CD4-positive, alpha-beta T cell treated with Interleukin-15 for 1 hour (primary cell): ENCODE measurements at regions not wholly inside any gene's neighbourhood (a gene's known extent, or its start where the extent isn't known, plus 50 kb on each side); places are given as distances from the start of the nearest gene placed in this dataset.

Experiments used
- DNase-seq: peaks from one replicate; pipeline ENCODE4 v3.0.0-alpha.2; 2020

DNA sequence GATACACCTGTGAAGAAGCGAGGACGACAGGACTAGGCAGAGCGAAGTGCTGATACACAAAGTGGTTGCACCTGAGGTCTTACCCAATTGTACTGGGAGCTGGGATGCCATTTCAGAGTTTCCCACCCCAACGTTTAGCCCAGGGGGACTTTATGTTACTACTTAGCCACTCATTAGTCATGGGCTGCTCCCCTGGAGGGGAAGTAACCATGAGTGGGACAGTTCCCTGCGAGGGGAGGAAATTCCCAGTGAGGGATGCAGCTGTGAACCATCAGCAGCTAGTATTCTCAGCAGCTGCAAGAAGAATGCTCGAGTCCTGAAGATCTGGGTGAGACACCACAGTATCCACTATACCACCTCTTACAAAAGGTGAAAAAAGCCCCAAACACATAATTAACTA lies 93.7 kb upstream of the ACTBL2 start:
- DNase-seq, result no peak

DNA sequence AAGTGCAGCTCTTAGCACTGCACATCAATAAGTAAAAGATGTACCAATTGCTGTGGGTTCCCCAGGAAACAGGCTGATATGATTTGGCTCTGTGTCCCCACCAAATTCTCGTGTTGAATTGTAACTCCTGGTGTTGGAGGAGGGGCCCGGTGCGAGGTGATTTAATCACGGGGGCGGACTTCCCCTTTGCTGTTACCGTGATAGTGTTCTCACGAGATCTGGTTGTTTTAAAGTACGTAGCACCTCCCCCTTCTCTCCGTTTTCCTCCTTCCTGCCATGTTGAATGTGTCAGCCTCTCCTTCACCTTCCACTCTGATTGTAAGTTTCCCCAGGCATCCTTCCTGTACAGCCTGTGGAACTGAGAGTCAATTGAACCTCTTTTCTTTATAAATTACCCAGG lies 93.2 kb upstream of the ACTBL2 start:
- no peak for DNase-seq

DNA sequence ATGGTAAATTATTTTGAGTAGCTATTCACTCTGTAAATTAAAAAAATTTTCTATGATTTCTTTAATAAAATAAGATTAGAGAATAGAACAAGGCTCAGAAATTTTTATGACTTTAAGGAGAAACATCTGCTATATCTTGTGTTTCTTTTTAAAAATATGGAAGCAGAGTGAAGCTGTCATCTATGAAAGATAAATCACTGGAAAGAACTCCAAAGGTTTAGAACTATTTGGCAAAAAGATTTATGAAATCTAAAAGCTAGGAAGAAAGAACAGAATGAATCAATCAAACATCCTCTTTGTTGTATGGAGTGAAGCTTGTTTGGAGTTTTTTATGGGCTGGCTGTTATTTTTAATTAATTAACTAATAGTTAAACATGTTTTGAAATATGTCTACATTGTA lies 89.8 kb upstream of the ACTBL2 start:
- no peak for DNase-seq

DNA sequence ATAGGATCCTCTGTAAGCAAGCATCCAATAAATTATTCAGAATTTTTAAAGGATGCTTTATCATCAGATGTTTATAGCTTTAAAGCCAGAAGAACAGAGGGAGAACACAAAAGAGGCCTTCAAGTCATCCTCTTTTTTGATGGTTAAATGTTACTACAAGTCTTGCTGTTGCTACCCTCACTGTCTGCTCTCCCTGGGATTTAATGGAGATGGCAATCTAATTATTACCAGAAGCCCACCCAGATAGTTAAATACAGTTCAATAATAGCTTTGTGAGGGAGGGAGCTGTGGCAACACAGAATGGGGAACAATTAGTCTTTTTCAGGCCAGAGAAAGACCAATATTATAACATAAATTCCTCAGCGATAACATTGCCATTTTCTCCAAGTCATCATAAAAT lies 87.0 kb upstream of the ACTBL2 start:
- no peak for DNase-seq

DNA sequence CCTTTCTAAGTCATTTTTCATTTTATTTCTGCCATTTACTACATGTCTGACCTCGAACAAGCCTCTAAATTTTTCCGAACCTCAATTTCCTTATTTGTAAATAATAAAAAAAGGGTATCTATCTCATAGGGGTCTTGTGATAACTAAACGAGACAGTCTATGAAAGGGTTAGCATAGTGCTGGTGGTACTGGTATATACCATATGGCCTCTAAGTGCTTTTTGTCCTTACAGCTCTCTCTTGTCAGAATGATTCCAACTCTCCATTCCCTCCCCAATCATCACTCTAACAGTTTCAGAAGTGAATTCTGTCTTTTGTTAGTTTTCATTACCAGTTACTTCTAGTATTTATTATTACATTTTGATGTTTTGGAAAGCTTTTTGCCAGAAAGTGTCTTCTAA lies 85.5 kb upstream of the ACTBL2 start:
- no peak for DNase-seq

DNA sequence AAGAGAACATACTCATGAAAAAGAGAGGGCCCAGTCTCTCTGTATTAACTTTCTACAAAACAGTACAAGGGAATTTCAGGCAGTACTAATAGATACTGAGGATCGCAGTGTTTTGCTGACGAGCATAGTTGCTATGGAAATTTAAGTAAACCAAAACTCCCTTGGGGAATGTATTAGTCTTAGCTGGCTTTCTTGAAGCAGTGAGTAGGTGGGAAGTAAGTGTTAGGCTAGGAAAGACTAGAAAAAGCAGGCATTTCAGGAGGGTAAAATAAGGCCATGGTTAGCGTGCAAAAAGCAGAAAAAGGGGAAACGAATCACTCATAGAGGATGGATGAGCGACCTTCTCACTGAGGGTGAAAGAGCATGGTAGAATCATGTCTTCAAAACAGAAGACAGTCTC lies 84.3 kb upstream of the ACTBL2 start:
- DNase-seq, result no peak

DNA sequence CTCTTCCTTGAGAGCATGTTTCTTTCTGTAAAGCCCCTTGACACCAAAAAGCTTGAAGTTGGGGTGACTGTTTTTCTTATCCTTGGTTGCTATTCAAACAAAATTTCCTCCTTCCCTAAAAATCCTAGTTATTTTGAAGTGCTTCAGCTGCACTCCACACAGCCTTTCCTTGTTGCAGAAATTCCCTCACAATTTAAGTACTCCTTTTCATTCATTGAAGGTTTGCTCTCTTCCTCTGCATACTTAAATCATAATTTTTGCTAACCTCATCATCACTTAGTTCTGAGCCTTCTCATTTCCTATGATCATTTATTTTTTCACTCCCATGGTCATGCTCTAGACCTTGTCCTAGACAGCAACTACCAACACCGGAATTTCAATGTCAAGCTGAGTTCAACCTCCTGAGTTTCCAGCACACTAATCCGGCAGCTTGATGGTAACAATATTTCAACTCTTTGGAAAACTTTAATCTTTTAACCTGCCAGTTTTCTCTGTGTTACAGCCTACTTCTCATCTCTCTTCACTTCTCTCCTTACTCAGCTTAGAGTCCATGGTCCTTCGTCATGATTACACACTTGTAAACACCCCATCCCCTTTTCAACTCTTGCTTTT lies 78.7 kb upstream of the ACTBL2 start:
- no peak for DNase-seq

DNA sequence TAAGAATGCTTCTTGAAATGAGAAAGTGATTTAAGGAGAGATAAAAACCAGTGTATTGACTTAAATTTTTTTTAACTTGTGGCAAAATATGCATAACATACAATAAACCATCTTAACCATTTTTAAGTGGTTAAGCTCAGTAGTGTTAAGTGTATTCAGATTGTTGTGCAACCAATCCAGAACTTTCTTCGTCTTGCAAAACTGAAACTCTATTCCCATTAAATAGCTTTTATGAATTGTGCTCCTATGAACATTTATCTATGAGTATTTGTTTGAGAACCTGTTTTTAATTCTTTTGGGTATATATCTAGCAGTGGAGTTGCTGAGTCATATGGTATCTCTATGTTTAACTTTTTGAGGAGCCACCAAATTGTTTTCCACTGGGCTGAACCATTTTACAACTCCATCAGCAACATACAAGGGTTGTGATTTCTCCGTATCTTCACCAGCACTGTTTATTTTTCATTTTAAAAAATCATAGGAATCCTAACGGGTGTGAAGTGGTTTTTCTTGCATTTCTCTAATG lies 76.6 kb upstream of the ACTBL2 start:
- DNase-seq, result no peak

DNA sequence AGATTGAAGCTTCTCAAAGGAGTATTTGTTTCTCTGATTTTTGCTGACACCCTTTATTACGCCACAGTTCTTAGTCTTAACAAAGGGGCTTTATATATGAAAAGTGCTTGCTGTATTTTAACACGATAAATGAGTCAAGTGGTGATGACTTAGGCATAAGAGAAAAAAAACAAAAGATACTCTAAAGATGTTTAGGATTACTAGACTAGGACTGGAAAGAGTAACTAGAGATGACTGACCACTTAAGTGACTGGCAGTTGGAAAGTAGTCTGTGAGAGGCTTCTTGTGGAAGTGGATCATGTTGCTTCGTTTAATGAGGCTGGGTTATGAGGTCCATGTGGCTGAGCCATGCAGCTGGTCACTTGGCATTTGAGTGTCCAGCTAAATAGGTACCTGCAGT lies 69.4 kb upstream of the ACTBL2 start:
- no peak for DNase-seq

DNA sequence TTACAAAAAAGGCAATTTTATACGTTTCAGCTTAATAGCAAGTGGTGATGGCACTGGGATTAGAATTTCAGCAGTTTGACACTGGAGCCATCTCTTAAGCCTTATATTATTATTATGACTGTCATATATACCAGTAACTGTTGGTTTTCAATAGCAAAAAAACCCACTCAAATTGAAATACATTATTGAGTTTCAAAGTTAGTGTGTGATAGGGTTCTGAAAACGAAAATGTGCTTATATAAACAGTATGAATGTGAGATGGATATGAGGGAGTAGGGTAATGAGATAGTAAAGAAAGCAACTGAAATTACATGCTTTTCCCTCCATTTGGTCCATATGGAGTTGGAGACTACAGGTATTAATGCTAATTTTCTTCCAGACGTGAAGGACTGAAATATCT lies 68.6 kb upstream of the ACTBL2 start:
- DNase-seq, result no peak

DNA sequence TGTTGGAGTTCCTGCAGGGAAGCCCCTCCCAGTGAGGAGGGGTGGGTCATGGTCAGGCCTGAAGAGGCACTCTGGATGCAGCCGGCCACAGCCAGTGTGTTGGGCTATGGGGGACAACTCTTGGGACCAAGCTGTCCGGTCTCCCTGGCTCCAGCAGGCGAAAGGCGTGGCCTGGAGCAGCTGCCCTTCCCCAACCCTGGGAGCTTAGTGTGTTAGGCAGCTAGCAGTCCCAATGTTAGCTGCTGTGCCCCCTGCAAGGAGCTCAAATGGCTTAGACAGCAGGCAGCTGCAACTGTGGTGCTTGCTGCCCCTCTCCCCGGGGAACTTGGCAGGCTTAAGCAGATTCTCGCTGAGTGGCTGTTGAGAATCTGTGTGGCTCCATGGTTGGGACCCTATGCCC lies 67.5 kb upstream of the ACTBL2 start:
- DNase-seq, result no peak

DNA sequence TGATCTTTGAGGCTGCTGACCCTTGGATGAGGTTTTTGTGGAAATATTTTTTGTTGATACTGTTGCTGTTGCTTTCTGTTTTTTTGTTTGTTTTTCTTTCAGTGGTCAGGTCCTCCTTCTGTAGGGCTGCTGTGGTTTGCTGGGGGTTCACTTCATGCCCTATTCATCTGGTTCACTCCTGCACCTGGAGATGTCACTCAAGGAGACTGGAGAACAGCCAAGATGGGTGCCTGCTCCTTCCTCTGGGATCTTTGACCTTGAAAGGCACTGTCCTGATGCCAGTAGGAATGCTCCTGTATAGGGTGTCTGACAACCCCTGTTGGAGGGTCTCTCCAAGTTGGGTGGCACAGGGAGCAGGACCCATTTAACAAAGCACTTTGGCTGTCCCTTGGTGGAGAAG lies 67.0 kb upstream of the ACTBL2 start:
- no peak for DNase-seq

DNA sequence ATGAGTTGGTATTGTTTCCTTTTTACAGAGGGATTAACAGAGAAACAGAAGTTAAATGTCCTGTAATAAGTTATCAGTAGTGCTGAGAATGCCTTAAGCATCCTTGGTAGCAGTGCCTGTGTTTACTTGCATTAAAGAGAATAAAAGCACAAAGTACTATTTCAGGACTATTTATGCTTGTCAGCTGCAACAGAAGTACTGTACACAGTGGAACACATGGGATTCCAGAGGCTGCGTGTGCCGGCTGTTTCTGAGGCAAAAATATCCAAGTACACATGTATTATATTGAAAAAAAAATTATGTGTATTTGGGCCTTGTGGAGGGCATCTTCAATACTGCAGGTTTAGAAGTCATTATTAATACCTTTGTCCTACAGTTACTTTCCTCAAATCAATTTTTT lies 58.2 kb upstream of the ACTBL2 start:
- DNase-seq, result no peak

DNA sequence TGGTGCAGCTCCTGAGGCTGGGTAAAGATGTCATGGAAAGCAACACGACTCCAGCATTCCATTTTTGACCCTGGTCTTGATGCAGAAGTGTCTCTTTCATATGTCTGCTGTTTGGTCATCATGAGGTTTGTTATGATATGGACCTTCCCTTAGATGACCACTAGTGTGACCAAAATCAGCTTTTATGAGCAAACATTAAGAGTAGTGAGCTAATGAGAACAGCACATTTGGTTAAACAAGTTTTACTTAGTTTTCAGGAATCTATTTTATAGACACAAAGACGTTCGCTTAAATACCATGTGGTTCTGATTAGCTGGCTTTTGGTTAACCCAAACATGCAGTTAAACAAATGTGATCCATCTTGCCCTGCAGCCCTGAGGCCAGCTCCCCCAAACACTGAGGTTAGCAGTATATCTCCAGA lies 56.7 kb upstream of the ACTBL2 start:
- DNase-seq, result no peak

DNA sequence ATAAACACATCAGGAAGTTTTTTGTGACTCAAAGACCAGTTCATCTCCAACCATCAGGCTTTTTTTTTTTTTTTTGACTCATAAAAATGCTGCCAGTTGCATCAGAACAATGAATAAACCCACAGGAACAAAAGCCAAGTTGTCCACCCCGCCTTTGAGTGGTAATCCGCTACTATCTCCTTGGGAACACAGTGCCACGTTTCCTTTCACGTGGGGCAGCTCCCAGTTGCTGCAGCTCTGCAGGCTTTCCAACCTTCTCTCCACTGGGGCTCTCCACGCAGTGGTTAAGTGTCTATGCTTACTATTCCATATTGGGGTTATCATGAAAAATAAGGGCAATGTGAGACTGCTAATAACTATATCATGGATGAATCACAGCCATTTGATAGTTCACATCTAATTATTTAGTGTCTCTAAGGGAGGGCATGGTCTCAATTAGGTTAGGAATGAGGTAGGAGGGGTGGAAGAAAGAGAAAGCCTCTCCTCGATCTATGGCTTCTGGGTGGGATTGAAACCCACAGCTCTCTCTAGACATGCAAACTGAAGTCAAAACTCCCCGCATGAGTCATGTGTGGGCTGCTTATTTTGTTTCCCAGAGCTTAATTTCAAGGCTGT lies 55.8 kb upstream of the ACTBL2 start:
- DNase-seq, result no peak

DNA sequence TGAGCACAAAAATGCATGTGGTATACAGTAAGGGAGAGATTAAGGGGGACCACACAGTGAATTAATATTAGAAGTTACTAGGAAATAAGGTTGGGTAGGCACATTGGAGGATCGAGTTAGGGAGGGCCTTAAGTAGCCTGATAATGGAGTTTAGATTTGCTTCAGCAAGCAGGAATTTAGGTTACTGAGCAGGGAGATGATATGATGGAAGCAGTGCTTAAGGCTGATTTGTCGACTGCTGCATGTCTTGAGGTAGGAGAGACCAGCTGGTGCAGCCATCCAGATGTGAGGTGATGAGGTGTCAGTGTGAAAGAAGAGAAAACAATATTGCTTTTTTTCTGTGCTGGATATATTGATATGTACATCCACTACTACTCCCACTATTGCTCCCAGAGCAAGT lies 55.2 kb upstream of the ACTBL2 start:
- no peak for DNase-seq

DNA sequence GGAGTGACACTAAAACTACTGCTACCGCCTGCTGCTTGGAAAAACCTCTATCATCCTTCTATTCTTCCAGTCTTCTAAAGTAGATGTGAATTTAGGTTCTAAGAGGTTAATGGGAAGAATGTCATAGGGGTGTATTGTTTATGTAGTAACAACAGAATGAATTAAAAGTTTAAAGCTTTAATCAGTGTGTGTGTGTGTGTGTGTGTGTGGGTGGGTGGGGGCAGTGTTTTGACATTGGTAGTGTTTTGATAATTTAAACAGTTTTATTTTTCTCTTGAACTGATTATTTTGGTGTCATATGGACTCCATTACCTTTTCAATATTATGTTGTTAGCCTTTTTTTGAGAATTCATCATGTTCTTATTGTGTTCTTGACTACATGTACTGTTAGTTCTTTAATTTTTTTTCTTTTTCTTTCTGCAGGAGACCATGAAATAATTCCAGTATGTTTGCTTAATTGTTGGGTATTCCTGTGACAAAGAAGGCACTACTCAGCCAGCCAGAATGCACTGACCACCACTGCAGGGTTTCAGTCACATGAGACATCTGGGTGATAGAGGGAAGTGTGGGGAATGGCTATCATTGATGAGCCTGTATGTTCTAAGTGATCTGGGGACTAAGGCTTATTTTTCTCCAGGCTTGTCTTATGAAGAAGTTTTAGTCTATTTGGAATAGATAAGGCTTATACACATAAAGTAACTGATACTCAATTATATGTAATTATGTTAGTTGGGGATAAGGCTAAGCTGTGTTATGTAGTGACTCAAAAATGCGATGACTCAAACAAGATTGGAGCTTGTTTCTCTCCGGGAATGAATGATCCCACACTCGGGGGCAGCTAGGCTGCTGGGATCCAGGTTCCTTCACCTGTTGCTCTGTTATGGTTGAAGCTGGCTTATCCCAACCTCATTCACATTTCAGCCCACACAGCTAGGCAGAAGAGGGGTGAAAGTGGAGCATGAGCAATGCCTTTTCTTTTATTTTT lies 50.2 kb upstream of the ACTBL2 start:
- no peak for DNase-seq
